ENCODE measurements at regions not wholly inside any gene's neighbourhood (a gene's known extent, or its start where the extent isn't known, plus 50 kb on each side); places are given as distances from the start of the nearest gene placed in this dataset.

DNA sequence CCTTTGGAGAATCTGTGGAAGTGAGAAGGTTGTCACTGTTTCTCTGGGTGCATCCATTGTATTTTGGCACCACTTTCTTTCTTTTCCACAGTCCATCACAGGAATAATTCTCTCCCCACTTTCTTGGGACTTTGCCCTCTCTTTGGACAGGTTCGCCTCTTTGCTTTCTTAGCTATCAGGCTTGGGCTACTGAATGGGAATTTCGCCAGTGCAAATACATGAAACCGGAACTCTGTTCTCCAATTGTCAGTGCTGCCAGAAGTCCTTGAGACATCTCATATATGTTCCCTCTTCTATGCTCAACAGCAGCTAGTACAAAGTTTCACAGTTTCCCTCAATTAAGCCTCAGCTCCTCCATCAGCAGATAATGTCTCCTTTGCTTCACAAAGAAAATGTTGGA is 76.2 kb downstream of the NABP1 start:
- intact Hi-C loops (cut with DNase I, micrococcal nuclease) = no loop called here

DNA sequence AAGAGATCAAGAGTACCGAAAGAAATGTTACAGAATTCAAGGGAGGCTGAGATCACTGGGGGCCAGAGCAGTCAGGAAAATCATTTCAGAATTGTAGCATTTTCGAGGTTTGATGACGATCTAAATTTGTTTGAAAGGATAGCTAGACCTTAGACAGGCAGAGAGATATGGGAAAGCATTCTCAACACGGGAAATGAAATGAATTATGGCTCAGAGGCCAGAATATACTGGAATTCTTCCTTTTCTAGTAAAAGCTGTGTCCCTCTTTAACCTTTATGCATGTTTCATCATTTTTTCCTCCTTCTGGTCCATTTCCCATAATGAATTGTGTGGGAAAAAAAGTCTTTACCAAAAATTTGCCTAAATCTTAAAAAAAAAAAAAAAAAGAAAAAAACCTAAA is 78.8 kb downstream of the NABP1 start:
- no peak for ATAC-seq

More for the DNA sequence above, 76.2 kb downstream of the NABP1 start:
- no peak overlapping the region for H3K4me3 ChIP-seq
- TF ChIP-seq, protein P1, sequence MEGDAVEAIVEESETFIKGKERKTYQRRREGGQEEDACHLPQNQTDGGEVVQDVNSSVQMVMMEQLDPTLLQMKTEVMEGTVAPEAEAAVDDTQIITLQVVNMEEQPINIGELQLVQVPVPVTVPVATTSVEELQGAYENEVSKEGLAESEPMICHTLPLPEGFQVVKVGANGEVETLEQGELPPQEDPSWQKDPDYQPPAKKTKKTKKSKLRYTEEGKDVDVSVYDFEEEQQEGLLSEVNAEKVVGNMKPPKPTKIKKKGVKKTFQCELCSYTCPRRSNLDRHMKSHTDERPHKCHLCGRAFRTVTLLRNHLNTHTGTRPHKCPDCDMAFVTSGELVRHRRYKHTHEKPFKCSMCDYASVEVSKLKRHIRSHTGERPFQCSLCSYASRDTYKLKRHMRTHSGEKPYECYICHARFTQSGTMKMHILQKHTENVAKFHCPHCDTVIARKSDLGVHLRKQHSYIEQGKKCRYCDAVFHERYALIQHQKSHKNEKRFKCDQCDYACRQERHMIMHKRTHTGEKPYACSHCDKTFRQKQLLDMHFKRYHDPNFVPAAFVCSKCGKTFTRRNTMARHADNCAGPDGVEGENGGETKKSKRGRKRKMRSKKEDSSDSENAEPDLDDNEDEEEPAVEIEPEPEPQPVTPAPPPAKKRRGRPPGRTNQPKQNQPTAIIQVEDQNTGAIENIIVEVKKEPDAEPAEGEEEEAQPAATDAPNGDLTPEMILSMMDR (IDR thresholded peaks at IDR 0.05) = no peak
- H3K36me3 ChIP-seq (ENCODE audit: low read depth) = no peaks in the 10 kb centered on the region
- no peak for DNase-seq
- H3K9me3 ChIP-seq = no peaks in the 10 kb centered on the region
- ATAC-seq = no peak
- H3K4me1 ChIP-seq (ENCODE audit: low read depth) = no peaks in the 10 kb centered on the region

DNA sequence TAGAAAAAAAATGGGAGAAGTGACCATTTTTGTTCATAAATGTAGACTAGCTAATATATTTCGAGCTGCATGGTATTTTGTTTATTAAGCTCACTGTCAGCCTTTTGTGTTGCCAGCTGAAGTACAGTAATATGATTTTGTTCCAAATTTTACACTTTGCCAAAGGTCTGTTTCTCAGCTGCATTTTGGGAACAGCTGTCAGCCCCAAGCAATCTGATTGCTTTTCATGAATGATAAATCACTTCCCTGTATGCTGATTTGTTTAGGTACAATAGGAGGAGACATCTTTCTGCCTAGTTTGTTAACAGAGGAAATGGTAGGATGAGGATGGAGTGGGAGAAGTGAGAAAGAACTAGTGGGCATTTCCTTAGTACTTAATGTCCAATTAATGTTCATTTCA is 79.3 kb downstream of the NABP1 start:
- H3K9me3 ChIP-seq = no peaks in the 10 kb centered on the region
- intact Hi-C loops (cut with DNase I, micrococcal nuclease) = no loop called here
- H3K4me3 ChIP-seq = no peak overlapping the region
- TF ChIP-seq, protein P1 (IDR thresholded peaks at IDR 0.05) = no peak
- H3K4me1 ChIP-seq (ENCODE audit: low read depth) = no peaks in the 10 kb centered on the region
- ATAC-seq (no peak), DNase-seq (no peak)
- no peaks in the 10 kb centered on the region for H3K36me3 ChIP-seq (ENCODE audit: low read depth)

More for the DNA sequence above, 78.8 kb downstream of the NABP1 start:
- Histone ChIP-seq H3K4me1 (ENCODE audit: low read depth) (no peaks in the 10 kb centered on the region), H3K36me3 (ENCODE audit: low read depth) (no peaks in the 10 kb centered on the region), H3K9me3 (no peaks in the 10 kb centered on the region), H3K4me3 (no peak overlapping the region)
- intact Hi-C loops (cut with DNase I, micrococcal nuclease) = no loop called here
- no peak for DNase-seq
- TF ChIP-seq, protein P1 (IDR thresholded peaks at IDR 0.05) = no peak

DNA sequence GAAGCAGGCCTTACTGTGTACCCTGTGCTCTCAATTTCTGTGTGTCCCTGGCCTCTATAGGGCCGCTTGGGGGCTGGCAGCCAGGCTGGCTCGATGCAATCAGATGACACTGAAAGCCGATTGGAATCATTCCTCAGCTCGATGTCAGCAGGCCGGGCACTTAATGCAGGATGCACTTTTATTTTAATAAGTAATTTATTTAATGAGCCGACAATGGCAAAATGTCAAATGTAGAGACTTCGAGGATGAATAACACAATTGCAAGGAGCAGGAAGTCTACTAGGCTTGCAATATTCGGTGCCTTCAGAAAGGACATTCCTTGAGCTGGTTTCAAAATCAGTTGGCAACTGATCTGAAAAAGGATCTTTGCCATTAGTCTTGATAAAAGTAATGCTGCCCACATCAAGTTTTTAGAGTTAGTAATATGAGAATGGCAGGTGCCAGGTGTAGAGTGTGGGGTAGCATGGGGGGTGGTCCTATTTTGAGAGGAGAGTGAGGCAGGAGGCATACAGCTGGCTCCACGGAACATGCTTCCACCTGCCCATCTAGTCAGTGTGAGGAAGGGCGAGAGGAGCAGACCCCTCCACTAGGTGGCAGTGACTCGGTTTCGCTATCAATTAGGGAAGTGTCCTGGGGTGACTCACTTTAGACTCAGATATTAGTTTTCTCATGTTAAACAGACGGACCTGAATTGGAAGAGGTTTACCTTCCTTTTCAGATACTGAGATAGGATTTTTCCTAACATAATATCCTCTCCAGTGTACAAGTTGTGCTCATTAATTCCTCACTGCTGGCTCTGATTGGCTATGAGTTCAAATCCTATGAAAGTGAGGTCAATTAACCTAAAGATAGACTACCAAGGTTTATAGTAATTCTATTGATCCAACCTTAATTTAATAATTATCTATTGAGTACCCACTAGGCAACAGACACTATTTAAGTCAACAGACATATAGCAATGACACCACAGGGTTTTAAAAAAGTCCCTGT is 80.9 kb downstream of the NABP1 start:
- Histone ChIP-seq H3K36me3 (ENCODE audit: low read depth) (no peaks in the 10 kb centered on the region), H3K4me1 (ENCODE audit: low read depth) (no peaks in the 10 kb centered on the region), H3K4me3 (no peak overlapping the region), H3K9me3 (no peaks in the 10 kb centered on the region)
- ATAC-seq = peak; percentile 89
- DNase-seq = peak; percentile 37 to 64 (median 39)
- TF ChIP-seq, protein P1 (IDR thresholded peaks at IDR 0.05) = no peak
- intact Hi-C loops (cut with DNase I, micrococcal nuclease) = no loop called here

DNA sequence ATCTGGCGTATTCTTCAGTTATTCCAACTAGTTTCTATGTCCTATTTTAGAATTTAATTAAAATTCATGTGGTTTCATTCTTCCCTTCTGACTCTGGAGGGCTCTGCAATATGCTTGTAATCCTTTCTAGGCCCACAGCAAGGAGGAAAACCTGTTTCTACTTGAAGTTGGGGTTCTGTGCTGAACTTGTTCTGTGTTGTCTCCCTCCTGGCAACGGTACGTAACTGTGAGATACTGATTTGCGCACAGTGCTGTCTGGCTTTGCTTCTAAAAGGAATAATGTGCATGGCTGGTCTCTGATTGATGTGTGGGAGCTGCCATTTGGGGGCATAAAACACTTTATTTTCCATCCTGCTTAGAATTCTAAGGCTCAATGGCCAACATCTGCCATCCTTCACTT is 81.7 kb downstream of the NABP1 start:
- Histone ChIP-seq H3K9me3 (no peaks in the 10 kb centered on the region), H3K4me1 (ENCODE audit: low read depth) (no peaks in the 10 kb centered on the region), H3K4me3 (no peak overlapping the region), H3K36me3 (ENCODE audit: low read depth) (no peaks in the 10 kb centered on the region)
- no peak for ATAC-seq
- intact Hi-C loops (cut with DNase I, micrococcal nuclease) = no loop called here
- no peak for DNase-seq
- TF ChIP-seq, protein P1 (IDR thresholded peaks at IDR 0.05) = no peak

Data from mucosa of descending colon (tissue), 3 donors.